Sigmoid colon (tissue), 4 donors: ENCODE measurements at regions not wholly inside any gene's neighbourhood (a gene's known extent, or its start where the extent isn't known, plus 50 kb on each side); places are given as distances from the start of the nearest gene placed in this dataset.

Experiments used
- EP300 ChIP-seq, 4 donors: sonication (generic); formaldehyde crosslinking; IDR thresholded peaks; one replicate each; pipeline ENCODE4 v1.6.1; 2017; ENCODE audit warnings: antibody characterized with exemption in 4 of 4
- POLR2A ChIP-seq, 2 donors: fragments of 450-650 bp; IDR thresholded peaks; one replicate each; pipeline ENCODE4 v1.6.1; 2016; ENCODE audit warnings: antibody characterized with exemption in 2 of 2, mild to moderate bottlenecking in 2 of 2, moderate library complexity in 2 of 2
- POLR2AphosphoS5 ChIP-seq, 4 donors: sonication (generic); formaldehyde crosslinking; IDR thresholded peaks; one replicate each; pipeline ENCODE4 v1.6.1; 2017; ENCODE audit warnings: antibody characterized with exemption in 4 of 4
- TF ChIP-seq, protein P1 (sequence below), 4 experiments: fragments of 450-650 bp in 3 of 4; fragments of 200-600 bp in 1 of 4; IDR thresholded peaks; one replicate each; pipeline ENCODE4 v1.5.1; 2016 to 2019; ENCODE audit warnings: antibody characterized with exemption in 4 of 4, mild to moderate bottlenecking in 3 of 4, moderate library complexity in 2 of 4

GRCh38 chr12:33825442-33825841 lies 196.9 kb upstream of the ALG10 start:
- TF ChIP-seq, protein P1, sequence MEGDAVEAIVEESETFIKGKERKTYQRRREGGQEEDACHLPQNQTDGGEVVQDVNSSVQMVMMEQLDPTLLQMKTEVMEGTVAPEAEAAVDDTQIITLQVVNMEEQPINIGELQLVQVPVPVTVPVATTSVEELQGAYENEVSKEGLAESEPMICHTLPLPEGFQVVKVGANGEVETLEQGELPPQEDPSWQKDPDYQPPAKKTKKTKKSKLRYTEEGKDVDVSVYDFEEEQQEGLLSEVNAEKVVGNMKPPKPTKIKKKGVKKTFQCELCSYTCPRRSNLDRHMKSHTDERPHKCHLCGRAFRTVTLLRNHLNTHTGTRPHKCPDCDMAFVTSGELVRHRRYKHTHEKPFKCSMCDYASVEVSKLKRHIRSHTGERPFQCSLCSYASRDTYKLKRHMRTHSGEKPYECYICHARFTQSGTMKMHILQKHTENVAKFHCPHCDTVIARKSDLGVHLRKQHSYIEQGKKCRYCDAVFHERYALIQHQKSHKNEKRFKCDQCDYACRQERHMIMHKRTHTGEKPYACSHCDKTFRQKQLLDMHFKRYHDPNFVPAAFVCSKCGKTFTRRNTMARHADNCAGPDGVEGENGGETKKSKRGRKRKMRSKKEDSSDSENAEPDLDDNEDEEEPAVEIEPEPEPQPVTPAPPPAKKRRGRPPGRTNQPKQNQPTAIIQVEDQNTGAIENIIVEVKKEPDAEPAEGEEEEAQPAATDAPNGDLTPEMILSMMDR (IDR thresholded peaks at IDR 0.05) = no peak
- TF ChIP-seq POLR2A (IDR thresholded peaks at IDR 0.05) (no peak), POLR2AphosphoS5 (IDR thresholded peaks at IDR 0.05) (no peak), EP300 (IDR thresholded peaks at IDR 0.05) (no peak)
